Testis (tissue), 2 donors: ENCODE measurements at regions not wholly inside any gene's neighbourhood (a gene's known extent, or its start where the extent isn't known, plus 50 kb on each side); places are given as distances from the start of the nearest gene placed in this dataset.

Experiments used
- CTCF ChIP-seq, 3 experiments: fragments of 450-650 bp in 2 of 3; fragments of 200-600 bp in 1 of 3; sonication (generic) in 1 of 3; IDR thresholded peaks; one replicate each; pipeline ENCODE4 v1.5.1; 2016 to 2019; ENCODE audit warnings: antibody characterized with exemption in 3 of 3, mild to moderate bottlenecking in 2 of 3, moderate library complexity in 1 of 3
- POLR2A ChIP-seq: fragments of 450-650 bp; IDR thresholded peaks from one replicate; pipeline ENCODE4 v1.6.1; 2017; ENCODE audit warnings: antibody characterized with exemption, mild to moderate bottlenecking, moderate library complexity

GRCh38 chr9:108117795-108118194 is 628.2 kb upstream of the KLF4 start:
- TF ChIP-seq POLR2A, result no peak
- TF ChIP-seq CTCF (IDR thresholded peaks at IDR 0.05), result no peak
